Muscle of leg (tissue), 3 donors: ENCODE measurements at regions not wholly inside any gene's neighbourhood (a gene's known extent, or its start where the extent isn't known, plus 50 kb on each side); places are given as distances from the start of the nearest gene placed in this dataset.
A peak's percentile ranks its signal among the peaks of the same experiment; 100 is the strongest.
"Not testable (repeated sequence)": the region's sequence is repeated elsewhere in the genome, so short reads cannot be mapped to it uniquely, and the experiment has no call there.

ENCODE experiments used
- DNase-seq: peaks from one replicate; pipeline ENCODE4 v3.0.0; 2013
- H3K27ac ChIP-seq: one replicate; pipeline ENCODE4 v1.5.1; 2013; ENCODE audit warnings: mild to moderate bottlenecking, low read length, control low read depth
- H3K27me3 ChIP-seq: one replicate; pipeline ENCODE4 v1.6.1; 2013; ENCODE audit warnings: low read length; ENCODE audit not compliant: control insufficient read depth, insufficient read depth
- H3K36me3 ChIP-seq: one replicate; pipeline ENCODE4 v1.6.1; 2013; ENCODE audit warnings: low read length; ENCODE audit not compliant: control insufficient read depth, insufficient read depth
- H3K4me1 ChIP-seq: one replicate; pipeline ENCODE4 v1.6.1; 2013; ENCODE audit warnings: low read length; ENCODE audit not compliant: control insufficient read depth, insufficient read depth
- H3K4me3 ChIP-seq: one replicate; pipeline ENCODE4 v1.5.1; 2013; ENCODE audit warnings: low read length, control low read depth
- H3K9me3 ChIP-seq: replicated peaks from 2 replicates; pipeline ENCODE4 v1.6.1; 2013; ENCODE audit warnings: low read depth, low read length; ENCODE audit not compliant: control insufficient read depth
- WGBS: methylation state at CpG from one replicate; pipeline ENCODE4 v1.1.5; 2013; ENCODE audit warnings: missing lambda C conversion rate; ENCODE audit not compliant: insufficient coverage; 5-methylcytosine and 5-hydroxymethylcytosine counted together

DNA sequence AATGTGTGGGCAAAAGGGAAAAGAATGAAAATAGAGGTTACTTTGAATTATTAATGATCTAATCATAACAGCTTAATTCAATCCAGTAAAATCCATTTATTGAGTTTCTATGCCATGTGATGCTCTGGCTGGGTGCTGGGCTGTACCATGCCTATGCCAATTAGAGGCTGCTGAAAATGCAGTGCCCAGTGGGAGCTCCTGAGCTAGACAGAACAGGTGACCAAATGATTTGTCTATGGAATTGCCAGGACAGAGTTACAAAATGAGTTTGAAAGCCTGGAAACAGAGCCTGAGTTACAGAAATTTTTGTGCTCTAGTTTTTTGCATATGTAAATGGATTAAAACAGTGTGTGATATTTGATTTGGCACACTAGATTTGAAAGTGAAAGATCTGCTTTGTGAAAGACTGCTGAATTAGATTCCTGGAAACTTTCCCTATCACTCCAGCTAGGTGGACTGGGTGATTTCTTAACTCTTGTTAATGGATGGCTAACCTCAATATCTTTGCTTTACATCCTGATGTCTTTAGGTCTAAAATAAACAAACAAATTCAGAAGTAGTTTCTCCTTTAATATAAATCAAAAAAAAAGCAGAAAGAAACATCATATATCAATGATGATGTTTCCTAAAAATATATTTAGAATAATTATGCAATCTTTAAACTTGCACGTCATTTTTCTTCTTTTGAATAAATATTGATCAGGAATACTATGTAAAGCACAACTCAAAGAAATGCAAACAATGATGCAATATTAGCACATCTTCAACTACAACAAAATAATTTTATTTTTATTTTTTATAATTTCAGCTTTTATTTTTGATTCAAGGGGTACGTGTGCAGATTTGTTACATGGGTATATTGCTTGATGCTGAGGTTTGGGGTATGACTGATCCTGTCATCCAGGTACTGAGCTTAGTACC, 194.8 kb upstream of the FBXL7 start:
- DNase-seq: no peak
- WGBS: no CpG with 5 or more reads among the region's 2 CpGs
- Histone ChIP-seq H3K27ac (no peak overlapping the region), H3K4me1 (no peaks in the 10 kb centered on the region), H3K9me3 (no peaks in the 10 kb centered on the region), H3K4me3 (no peak overlapping the region), H3K36me3 (no peaks in the 10 kb centered on the region), H3K27me3 (no peaks in the 10 kb centered on the region)

DNA sequence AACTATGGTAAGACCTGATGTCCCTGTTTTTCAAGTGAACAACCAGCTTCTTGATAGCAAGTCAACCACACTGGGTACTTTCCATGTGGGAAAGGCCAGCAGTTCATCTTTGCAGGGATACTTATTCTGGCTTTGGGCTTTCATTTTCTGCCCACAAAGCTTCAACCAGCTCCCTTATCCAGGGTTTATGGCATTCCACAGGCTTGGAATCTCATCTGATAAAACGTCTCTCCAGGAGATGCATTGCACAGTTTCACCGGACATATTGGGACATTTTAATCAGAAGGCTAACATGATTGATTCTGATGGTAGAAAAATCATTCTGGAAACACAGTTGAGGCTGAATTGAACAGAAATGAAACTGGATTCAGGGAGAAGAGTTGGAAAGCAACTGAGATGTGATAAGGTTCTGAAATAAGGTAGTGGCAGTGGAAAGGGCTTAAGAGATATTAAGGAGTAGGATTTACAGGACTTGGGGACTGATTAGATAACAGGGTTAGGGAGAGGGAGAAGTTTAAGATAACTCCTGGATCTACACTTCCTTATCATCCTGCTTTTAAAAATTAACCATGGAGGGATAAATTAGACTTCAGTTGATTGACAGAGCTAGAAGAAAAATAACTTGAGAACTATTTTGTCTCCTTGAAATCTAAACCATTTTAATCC, 195.8 kb upstream of the FBXL7 start:
- Histone ChIP-seq H3K4me3 (no peak overlapping the region), H3K4me1 (no peaks in the 10 kb centered on the region), H3K27me3 (no peaks in the 10 kb centered on the region), H3K9me3 (no peaks in the 10 kb centered on the region), H3K27ac (no peak overlapping the region), H3K36me3 (no peaks in the 10 kb centered on the region)
- WGBS: 83% methylated on average over 2 of the region's 2 CpGs
- DNase-seq: no peak

DNA sequence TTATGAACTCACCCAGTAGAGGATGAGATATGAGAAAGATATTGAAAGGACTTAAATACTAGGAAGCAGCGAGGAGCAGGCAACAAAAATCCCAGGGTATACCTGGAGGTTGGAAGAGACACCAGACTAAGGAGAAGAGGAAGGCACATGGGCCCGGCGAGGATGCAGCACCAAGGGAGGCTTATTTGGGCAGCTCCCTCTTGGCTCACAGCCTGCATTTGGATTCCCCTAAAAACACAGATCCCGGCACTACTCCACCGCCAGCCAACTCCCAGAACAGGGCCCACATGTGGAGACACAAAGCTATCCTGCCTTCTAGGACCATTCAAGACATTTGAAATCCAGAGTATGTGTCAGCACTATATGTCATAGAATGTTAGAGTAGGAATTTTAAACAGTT, 199.8 kb upstream of the FBXL7 start:
- Histone ChIP-seq H3K36me3 (no peaks in the 10 kb centered on the region), H3K4me1 (no peaks in the 10 kb centered on the region), H3K4me3 (no peak overlapping the region), H3K9me3 (no peaks in the 10 kb centered on the region), H3K27me3 (no peaks in the 10 kb centered on the region), H3K27ac (no peak overlapping the region)
- DNase-seq: no peak
- WGBS: 100% methylated on average over 1 of the region's 5 CpGs

DNA sequence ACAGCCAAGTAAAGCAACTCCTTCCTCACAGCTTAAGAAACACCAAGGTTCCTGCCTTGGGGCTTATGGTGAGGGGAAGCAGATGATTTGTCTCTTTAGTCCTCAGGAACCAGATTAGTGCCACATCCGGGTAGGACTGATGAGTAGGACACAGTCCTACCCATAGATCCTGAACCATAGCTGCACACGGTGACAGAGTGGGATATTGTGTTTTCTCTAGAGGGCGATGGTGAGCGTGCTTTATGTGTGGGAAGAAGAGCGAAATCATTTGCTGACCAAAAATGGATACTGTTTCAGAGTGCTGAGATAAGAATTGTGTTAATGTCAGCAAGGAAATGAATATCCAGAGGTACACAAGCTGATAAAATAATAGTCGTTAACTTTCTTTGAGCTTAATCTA, 209.0 kb upstream of the FBXL7 start:
- no peak overlapping the region for H3K4me3 ChIP-seq
- WGBS: 95% methylated on average over 5 of the region's 6 CpGs
- no peak for DNase-seq
- H3K4me1 ChIP-seq: peaks cover 11% of the 10 kb centered on the region
- H3K27ac ChIP-seq: no peak overlapping the region
- H3K27me3 ChIP-seq: no peaks in the 10 kb centered on the region
- H3K36me3 ChIP-seq: no peaks in the 10 kb centered on the region
- H3K9me3 ChIP-seq: peaks cover 2% of the 10 kb centered on the region

DNA sequence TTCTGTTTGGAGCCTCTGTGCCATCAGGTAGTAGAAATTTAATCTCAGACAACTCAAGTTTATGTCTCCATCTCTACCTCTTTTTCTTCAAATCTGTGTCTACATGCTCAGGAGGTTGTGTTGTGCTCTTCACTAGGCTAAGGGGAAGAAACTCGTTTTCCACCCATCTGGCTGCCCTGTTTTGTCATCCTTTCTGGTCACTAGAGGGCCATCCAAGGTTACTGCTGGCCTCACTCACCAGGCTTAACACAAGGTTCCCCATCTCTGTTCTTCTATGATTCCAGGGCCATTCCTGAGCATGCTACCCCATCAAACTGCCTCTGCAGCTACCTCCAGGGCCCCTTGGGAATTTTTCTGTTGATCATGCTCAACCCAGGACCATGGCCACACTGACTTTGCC, 213.3 kb upstream of the FBXL7 start:
- DNase-seq: peak; percentile 57
- no peaks in the 10 kb centered on the region for H3K36me3 ChIP-seq
- H3K4me3 ChIP-seq: no peak overlapping the region
- H3K4me1 ChIP-seq: peaks cover 28% of the 10 kb centered on the region
- H3K9me3 ChIP-seq: no peaks in the 10 kb centered on the region
- no peak overlapping the region for H3K27ac ChIP-seq
- no peaks in the 10 kb centered on the region for H3K27me3 ChIP-seq
- WGBS: 29% methylated on average over 1 of the region's 1 CpG

DNA sequence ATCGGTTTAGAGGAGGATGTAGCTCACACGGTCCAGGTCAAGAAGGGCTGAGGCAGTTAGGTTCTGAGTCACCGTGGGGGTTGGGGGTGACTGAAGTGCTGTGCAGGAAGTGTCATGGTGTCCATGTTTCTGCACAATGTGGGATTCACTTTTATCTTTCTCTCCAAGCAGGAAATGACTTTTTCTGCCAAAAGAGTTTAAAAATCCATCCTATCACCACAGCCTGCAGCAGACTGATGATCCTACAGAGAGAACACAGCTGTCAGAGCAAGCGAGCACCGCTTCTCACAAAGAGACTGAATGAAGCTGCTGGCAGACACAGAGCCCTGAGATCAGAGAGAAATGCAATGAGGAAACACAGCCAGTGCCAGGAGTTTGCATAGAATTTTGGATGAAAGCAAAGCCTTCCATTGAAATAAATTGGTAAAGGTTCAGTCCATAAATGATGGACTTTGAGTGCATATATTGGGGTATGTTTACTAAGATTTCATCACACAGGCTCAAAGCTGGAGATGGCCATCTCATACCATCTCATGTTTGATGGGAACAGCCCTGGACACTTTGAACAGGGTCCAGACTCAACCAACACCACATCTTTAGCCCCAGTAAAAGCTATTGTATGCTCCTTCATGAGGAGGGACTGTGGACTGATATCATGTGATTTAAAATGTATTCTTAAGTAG, 213.9 kb upstream of the FBXL7 start:
- peak overlapping the region; percentile 33 for H3K27ac ChIP-seq
- H3K27me3 ChIP-seq: no peaks in the 10 kb centered on the region
- no peaks in the 10 kb centered on the region for H3K36me3 ChIP-seq
- H3K4me3 ChIP-seq: no peak overlapping the region
- WGBS: 7% methylated on average over 3 of the region's 5 CpGs
- peak; percentile 93 for DNase-seq
- peaks cover 28% of the 10 kb centered on the region for H3K4me1 ChIP-seq
- H3K9me3 ChIP-seq: no peaks in the 10 kb centered on the region

DNA sequence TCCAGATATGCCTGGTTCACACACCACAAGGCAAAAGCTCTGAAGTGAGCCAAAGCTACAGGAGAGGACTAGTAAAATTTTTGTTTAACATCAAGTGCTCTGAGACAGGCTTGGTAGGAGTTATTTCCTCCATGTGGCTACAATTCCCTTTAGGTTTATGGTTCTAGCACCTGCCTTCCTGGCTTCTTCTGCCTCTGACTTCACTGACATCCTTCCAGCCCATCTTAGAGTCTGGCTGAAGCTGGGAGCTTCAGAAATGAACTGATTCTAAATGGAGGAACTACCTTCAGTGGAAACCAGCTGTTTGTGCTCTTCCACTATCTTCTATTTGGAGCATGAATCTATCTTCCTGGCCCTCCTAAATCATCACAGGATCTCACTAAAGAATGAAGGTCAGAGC, 215.3 kb upstream of the FBXL7 start:
- Histone ChIP-seq H3K27me3 (no peaks in the 10 kb centered on the region), H3K4me3 (no peak overlapping the region), H3K4me1 (peaks cover 28% of the 10 kb centered on the region), H3K36me3 (no peaks in the 10 kb centered on the region), H3K9me3 (no peaks in the 10 kb centered on the region), H3K27ac (peak overlapping the region; percentile 4)
- DNase-seq: peak; percentile 86

DNA sequence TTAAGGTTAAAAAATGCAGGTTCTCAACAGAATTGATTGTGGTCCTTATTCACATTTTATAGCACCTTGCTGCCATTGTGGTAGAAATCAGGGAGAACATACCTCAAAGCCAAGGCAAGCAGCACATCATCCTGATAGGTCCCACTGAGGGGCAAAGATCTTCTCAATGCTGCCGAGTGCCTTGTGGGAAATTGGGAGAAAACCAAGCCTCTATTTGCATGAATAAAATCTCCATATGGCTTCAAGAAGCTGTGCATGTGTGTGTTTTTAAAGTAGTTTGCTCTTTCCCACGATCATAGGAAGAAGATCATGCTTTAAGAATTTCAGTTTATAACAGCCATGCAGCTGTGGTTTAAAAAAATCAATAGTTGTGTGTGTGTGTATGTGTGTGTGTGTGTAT, 216.9 kb upstream of the FBXL7 start:
- Histone ChIP-seq H3K36me3 (no peaks in the 10 kb centered on the region), H3K9me3 (no peaks in the 10 kb centered on the region), H3K27me3 (no peaks in the 10 kb centered on the region), H3K4me1 (peaks cover 28% of the 10 kb centered on the region), H3K27ac (peak overlapping the region; percentile 67), H3K4me3 (no peak overlapping the region)
- no CpG with 5 or more reads among the region's 2 CpGs for WGBS
- peak; percentile 92 for DNase-seq

DNA sequence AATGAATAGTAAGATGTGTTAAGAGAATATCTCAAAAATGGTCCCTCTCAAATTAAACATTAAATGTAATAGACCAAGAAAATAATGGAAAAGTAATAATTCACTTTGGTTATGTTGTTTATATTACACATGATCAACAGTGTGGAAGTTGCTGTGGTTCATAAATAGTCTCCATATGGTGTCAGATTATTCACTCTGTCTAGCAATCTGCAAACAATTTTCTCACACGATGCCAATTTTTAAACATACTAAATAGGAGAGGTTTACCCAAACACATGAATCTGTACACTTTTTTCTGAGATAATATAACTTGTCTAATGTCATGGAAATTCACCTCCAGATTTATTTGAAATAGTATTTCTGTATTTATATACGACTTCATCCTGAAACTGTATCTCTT, 217.4 kb upstream of the FBXL7 start:
- WGBS: no CpG with 5 or more reads among the region's 2 CpGs
- peak; percentile 79 for DNase-seq
- no peak overlapping the region for H3K4me3 ChIP-seq
- no peaks in the 10 kb centered on the region for H3K27me3 ChIP-seq
- peaks cover 28% of the 10 kb centered on the region for H3K4me1 ChIP-seq
- H3K27ac ChIP-seq: peak overlapping the region; percentile 67
- no peaks in the 10 kb centered on the region for H3K36me3 ChIP-seq
- no peaks in the 10 kb centered on the region for H3K9me3 ChIP-seq

DNA sequence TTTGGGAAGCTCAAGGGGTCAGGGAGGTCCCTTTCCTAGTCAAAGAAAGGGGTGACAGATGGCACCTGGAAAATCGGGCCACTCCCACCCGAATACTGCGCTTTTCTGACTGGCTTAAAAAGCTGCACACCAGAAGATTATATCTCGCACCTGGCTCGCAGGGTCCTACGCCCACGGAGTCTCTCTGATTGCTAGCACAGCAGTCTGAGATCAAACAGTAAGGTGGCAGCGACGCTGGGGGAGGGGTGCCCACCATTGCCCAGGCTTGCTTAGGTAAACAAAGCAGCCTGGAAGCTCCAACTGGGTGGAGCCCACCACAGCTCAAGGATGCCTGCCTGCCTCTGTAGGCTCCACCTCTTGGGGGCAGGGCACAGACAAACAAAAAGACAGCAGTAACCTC, 228.4 kb upstream of the FBXL7 start:
- H3K27ac ChIP-seq, DNase-seq, H3K9me3 ChIP-seq, H3K27me3 ChIP-seq, H3K36me3 ChIP-seq, H3K4me3 ChIP-seq, H3K4me1 ChIP-seq: not testable (repeated sequence)
- 76% methylated on average over 5 of the region's 9 CpGs for WGBS
